ENCODE measurements at regions not wholly inside any gene's neighbourhood (a gene's known extent, or its start where the extent isn't known, plus 50 kb on each side); places are given as distances from the start of the nearest gene placed in this dataset.

GRCh38 chr4:126046081-126046614 is 731.4 kb downstream of the FAT4 start:
- DNase-seq (ENCODE audit: low spot score) = no peak

DNA sequence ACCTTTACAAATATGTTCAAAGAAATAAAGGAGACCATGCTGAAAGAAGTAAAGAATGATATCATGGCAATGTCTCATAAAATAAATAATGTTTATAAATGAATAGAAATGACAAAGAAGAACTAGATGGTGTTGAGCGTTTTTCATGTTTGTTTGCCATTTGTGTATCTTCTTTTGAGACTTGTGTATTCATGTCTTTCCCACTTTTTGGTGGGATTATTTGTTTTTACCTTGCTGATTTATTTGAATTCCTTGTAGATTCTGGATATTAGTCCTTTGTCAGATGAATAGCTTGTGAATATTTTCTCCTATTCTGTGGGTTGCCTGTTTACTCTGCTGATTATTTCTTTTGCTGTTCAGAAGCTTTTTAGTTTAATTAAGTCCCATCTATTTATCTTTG is 732.4 kb downstream of the FAT4 start:
- DNase-seq (ENCODE audit: low spot score) = no peak

DNA sequence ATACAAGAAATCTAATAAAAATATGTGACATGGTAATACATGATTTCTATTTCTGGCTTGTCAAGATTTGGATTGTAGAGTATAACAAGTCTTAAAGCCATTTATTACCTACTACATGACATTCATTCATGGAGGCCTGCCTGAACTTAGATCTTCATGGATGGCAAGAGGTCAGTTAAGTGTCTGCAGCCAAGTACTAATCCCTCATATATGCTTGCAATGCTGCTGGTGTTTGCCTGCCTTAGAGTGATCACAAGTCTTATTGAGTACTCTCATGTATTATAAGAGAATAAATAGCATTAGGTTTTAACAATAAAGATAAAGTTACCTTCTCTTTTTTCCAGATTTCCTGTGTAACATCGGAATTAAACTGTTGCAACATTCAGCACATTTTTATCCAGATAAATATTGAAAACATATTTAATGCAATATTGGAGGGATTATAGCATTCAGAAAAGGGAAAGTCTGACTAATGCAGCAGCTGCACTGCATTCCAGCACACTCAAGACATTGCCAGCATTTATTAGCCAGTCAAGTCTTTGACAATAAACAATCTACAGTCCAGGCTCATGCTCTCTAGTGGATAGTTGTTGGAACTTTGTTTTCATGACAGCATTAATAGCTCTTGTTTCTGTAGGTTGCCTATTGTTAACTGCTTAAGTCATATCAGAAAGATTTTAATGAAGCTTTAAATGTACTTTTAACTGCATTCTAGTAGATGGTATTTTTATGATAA is 737.1 kb downstream of the FAT4 start:
- DNase-seq (ENCODE audit: low spot score) = no peak

- no peak for DNase-seq (ENCODE audit: low spot score)
These were observed 741.4 kb downstream of the FAT4 start for GRCh38 chr4:126056116-126056650.

DNA sequence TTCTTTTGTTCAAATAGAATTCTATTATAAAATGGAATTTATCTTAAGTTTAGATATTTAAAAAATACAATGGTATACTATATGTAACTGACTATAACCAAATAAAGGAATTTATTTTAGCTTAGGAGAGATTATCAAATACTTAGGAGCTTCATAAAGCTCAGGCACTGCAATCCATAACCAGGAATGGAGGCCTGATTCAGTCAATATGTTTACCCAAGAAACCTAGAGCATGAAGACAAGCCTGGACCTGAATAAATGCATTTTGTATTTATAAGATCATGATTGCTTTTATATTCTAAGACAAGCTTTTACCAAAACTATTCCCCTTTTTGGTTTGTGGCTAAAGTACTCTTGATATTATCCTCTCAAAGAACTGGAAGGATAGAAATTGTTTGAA is 742.6 kb downstream of the FAT4 start:
- no peak for DNase-seq (ENCODE audit: low spot score)

GRCh38 chr4:126058596-126058995 is 743.8 kb downstream of the FAT4 start:
- DNase-seq (ENCODE audit: low spot score) = no peak

DNA sequence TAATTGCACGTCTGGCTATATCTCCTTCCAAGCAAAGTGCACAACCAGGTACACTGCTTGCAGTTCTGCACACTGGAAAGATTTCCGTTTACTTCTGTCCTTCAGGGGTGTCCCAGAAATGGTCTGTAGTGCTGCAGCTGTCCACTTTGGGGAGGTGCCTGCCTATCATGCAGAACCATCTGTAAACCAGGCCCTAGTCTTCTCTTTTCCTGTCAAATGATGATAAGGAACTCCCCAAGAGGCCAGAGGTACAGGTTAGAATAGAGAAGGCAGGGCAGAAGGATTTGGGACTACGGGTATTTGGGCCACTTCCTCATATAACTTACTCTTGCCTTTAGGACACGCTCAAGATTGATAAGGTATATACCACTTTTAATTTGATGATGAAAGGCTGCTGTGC is 746.9 kb downstream of the FAT4 start:
- no peak for DNase-seq (ENCODE audit: low spot score)

DNA sequence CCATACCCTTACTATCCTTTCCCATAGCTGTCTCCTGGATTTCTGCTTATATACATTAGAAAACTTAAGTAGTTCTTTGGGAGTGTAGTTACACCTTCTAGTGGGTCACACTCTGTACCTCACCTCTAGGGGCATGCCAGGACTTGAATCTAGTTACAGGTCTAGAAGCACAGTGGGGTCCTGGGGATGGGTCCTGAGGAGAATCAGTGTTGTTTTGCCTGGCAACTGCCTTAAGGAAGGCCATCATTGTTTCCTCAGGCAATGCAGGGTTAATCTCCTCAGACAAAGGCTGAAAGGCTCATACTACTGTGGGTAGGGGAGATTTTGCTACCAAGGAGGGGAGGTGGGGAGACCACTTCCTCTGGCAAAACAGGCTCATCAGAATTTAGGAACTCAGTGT is 750.3 kb downstream of the FAT4 start:
- no peak for DNase-seq (ENCODE audit: low spot score)

DNA sequence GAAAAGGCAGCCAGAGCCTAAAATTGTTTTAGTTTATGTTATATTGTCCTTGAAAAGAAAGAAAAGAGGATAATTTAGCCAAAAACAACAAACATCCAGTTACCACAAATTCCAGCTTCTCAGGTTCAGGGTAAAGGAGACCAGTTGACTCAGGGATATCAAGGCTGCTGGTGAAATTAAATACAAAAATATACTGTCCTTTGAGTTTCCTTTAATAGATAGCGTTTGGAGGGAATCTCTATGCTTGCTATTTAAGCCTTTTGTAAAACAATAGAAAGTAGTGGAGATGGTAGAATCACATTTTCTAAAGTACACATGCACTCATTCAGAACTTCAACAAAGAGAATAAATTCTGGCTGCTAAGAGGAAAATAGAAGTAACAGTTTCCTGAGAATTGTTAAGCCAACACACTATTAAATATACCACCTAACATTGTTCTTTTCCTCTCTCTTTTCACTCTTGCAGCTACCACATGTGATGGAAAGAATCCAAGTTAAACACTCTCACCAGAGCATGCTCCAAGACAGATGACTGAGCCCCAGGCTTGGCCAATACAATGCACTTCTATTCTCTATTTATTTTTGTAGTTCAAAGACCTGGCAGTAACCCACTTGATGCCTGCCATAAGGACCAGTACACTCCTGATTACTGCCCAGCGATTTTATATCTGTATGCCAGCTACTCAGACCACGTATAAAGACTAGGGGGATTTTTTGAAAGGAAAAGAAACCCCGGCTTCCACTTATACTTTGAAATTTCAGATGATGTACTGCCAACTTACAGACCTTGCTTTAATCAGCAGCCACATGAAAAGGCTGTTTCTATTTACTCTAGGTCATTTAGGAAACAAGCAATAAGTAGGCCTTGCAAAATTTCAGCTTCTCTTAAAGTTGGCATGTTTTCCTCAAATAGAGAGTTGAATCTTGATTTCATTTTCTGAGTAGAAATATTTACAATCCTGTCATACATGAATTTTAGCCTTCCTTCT is 756.9 kb downstream of the FAT4 start:
- DNase-seq (ENCODE audit: low spot score) = no peak

DNA sequence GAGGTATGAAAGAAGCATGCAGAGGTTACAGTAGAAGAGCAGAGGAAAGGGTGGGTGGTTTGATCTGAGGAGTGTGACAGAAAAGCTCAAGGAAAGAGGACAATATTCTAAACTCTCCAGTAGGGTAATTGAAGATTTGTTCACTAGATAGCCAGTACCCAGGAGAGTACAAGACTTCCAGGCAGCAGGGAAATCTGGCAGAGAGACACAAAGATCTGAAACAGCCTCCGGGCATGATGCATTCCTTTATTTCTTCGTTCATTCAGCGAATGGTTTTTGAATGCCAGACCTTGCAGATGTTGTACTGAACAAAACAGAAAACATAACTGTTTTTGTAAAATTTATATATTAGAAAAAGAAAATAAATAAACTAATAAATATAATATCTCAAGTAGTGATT is 766.6 kb downstream of the FAT4 start:
- DNase-seq (ENCODE audit: low spot score) = no peak

DNA sequence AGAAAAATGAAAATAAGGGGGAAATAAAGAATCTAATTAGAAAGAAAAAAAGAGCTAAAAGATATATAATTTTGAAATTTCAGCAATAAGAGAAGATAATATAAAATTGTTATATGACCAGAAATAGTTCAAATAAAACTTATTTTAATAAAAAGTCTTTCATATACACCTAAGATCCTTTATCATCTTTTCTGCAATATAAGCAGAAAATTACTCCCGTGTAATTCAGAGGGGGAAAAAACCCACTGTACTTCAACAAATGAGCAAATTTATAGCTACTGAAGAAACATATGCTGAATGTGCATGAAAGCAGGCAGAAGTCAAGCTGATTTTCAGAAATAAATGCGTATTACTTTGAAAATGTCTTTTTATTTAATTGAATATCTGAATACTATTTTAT is 771.3 kb downstream of the FAT4 start:
- DNase-seq (ENCODE audit: low spot score) = no peak

DNA sequence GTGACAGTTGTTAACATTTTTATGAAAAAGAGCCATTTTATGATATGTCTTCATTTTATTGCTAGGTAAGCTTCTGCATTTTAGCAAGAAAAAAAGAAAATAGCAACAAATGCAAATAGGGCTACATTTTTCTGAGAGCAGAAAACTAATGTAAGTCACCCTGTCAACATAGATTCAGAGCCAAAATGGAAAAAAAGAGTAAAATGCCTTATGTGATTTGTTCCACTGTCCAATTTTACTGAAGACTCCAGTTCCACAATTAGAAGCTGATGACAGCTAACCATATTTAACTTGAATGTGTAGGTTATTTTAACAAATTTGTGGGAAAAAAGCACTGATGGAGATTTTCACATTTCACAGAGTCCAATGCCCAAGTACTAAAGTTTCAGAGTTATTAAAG is 772.3 kb downstream of the FAT4 start:
- DNase-seq (ENCODE audit: low spot score) = no peak

DNA sequence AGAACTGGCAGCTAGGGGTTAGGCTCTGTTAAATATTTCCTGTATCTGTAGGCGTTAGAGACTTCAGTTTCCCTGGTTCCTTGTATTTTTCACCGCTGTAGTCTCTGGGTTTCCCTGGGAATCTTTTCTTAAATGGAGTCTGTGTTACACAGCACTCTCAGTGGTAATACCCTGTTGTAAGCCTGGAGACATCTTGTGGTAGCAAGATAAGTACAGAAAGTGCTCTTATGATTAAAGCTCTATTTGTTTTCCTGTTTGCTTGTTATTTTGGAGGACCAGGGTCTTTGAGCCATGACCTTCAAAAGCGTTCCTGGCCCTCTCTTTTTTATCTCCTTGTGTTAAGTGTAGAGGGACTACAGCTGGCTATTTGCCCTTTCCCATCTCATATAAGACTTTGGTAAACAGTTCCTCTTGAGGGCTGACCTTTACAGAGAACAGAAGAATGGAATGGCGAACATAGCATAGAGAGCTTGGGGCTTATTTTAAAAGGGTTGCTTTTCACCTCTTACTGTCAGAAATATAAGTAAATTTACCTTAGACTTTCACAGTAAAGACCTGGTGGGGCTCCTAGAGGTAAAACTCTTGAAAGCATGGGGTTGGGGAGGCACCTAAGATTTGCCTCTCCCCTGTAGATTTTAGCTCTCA is 782.5 kb downstream of the FAT4 start:
- no peak for DNase-seq (ENCODE audit: low spot score)

DNA sequence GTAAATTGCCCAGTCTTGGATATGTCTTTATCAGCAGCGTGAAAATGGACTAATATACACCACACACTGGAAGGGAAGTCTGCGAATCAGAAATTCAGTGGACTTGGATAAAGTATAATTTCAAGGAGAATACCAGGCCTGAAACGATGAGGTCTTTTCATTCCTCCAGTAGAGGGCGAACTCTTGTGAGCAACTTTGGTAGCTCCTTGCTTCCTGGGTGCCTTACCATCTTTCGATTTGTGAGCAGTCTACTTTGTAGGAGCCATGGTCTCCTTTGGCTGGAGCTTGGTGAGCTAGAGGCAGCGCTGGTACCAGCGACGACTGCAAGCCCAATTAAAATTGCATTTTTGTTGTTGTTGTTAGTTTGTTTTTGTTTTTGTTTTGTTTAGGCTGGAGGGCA is 791.9 kb downstream of the FAT4 start:
- no peak for DNase-seq (ENCODE audit: low spot score)

DNA sequence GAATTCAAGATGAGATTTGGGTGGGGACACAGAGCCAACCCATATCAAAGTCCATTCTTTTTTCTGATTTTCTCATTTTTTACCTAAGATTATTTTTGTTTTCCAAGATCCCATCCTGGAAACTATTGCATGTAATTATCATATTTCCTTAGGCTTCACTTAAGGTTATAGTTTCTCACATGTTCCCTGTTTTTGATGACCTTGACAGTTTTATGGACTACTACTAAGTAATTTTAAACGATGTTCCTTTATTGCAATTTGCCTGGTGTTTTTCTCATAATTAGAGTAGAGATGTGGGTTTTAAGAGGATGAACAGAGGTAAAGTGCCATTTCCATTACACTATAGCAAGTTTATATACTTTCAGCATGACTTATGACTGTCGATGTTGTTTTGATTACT is 795.1 kb downstream of the FAT4 start:
- DNase-seq (ENCODE audit: low spot score) = no peak

DNA sequence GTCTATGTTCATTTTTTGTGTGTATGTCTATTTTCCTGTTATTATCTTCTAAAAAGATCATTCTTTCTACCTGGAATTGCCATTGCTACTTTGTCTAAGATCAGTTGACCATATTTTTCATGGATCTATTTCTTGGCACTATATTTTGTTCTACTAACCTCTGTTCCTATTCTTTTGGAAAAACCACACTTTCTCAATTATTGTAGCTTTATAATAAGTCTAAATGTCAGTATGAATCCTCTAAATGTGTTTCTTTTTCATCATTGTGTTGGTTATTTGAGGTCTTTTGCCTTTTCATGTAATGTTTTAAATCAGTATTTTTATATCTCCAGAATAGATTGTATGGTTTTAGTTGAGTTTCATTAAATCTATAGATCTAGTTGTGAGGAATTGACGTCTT is 798.3 kb downstream of the FAT4 start:
- DNase-seq (ENCODE audit: low spot score) = no peak

DNA sequence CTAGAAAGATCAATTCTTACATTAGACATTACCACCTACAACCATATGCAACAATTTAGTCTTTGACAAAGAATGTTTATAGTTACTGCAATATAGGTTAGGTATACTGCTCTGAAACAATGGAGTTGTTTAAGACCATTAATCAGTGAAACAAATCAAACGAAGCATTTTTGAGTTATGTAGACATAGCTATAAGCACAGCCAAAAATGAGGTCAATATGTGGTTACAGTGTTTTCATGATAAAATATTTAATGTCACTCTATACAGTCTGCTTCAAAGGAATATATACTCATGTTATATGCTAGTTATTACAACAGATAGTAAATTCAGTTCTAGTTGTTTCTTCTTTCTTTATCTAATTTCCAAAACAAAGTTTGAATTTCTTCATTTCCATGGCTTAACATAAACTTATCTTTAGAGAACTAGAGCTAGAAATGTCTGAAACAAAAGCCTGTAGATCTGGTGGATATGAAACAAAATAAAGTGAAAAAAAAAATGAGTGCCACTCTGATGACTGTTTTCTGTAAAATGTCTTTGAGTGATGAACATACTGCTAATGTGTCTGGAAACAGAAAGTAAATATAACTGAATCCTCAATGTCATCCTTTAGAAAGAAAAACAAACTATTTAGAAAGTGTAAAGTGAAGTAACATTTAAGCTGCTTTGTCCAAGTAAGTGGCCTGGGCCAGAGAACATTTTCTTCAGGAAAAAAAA is 809.0 kb downstream of the FAT4 start:
- DNase-seq (ENCODE audit: low spot score) = no peak

DNA sequence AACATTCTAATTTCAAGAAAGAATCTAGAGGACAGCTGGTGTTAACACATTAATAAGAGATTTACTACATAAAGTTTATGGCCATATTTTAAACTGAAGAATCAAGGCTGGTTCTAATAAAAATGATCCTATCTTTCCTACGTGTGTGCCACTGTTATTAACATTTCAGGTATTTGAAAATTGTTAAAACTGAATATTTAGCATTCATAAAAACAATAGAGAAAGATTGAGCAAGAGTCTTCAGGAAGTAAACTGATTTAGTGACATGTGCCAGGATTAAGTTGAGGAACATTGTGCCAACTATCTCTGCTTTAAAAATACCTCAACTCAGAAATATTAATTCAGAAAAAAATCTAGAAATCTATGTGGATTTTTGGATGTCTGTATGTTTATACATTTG is 810.1 kb downstream of the FAT4 start:
- DNase-seq (ENCODE audit: low spot score) = no peak

DNA sequence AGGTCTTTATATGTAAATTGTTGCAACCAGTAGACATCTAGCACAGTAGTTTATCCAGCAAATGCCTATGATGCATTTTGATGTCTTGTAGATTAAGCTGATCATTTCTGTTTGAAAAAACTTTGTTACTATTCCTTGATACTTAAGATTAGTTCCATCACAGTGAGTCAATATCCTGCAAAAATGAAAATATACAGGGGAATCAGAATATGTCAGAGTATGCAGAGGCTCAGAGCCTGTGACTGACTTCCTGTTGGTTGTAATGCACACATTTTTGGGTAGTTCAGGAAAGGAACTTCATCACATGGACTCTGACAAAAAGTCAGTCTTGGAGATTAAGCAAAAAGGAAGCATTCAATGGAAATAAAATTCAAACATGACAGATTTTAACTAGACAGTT is 815.5 kb downstream of the FAT4 start:
- DNase-seq (ENCODE audit: low spot score) = no peak

GRCh38 chr4:126136922-126137781 is 822.4 kb downstream of the FAT4 start:
- DNase-seq (ENCODE audit: low spot score) = no peak

DNA sequence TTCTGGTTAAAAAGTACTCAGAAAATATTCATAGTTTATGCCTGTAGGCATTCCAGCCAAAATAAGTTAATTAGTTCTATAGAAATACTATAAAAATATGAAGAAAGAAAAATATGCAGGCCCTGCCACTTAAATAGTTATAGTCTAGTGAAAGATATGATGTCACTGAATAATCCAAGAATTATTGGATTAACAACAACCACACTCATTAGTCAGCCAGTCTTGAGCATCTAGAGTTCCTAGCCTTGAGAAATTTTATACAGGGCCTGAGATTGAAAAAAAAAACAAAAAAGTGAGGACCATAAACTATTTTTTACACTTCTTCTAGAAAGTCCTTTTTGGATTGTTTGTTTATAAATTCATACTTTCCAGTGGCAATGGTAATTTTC is 823.0 kb downstream of the FAT4 start:
- no peak for DNase-seq (ENCODE audit: low spot score)
